GM04503 (cell line): ENCODE measurements at regions not wholly inside any gene's neighbourhood (a gene's known extent, or its start where the extent isn't known, plus 50 kb on each side); places are given as distances from the start of the nearest gene placed in this dataset.
"Not testable (repeated sequence)": the region's sequence is repeated elsewhere in the genome, so short reads cannot be mapped to it uniquely, and the experiment has no call there.

ENCODE experiments used
- DNase-seq: peaks from one replicate; pipeline ENCODE4 v3.0.0-alpha.2; 2012; ENCODE audit warnings: low read depth

DNA sequence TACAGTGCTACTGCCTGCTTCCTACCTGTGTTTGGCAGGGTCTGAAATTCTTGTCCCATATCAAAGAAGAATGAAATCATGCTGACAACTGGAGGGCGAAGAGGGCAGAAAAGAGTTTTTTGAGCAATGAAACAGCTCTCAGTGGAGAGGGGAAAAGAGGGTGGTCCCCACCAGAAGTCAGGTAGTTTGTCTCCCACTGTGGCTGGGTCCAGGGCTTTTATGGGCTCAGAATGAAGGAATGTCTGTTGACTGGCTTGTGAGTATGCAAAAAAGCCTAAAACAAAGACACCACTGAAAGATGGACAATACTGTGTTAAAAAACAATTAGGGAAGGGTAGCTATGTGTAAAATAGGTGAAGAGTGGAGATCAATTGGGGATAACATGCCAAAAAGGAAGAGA is 115.0 kb downstream of the ADAM29 start:
- no peak for DNase-seq

DNA sequence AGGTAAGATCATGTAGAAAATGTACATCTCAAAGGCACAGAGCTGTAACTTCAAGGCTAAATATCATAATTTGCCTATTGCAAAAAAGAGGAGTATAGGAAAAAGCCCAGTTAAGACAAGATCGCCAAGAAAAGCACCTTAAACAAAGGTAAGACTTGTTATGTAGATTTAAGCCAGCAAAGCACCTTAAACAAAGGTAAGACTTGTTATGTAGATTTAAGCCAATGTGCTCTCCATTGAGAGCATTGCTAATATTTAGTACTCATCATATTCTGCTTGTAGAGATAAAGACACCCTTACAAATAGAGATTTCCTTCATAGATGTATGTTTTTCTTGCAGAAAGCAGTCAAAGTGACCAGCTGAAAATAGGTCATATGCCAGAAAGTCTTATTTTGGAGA is 115.8 kb downstream of the ADAM29 start:
- DNase-seq = no peak

- DNase-seq = no peak
Measured at GRCh38 chr4:175034986-175035705, 117.0 kb downstream of the ADAM29 start.

GRCh38 chr4:175035905-175036304 is 117.7 kb downstream of the ADAM29 start:
- DNase-seq = peak; percentile 1

- DNase-seq = no peak
Measured at GRCh38 chr4:175048111-175048784, 130.1 kb downstream of the ADAM29 start.

- no peak for DNase-seq
Measured at GRCh38 chr4:175048906-175049305, 130.7 kb downstream of the ADAM29 start.

- DNase-seq = no peak
Measured at GRCh38 chr4:175051974-175052373, 133.8 kb downstream of the ADAM29 start.

GRCh38 chr4:175054980-175055379 is 136.8 kb downstream of the ADAM29 start:
- DNase-seq = no peak

DNA sequence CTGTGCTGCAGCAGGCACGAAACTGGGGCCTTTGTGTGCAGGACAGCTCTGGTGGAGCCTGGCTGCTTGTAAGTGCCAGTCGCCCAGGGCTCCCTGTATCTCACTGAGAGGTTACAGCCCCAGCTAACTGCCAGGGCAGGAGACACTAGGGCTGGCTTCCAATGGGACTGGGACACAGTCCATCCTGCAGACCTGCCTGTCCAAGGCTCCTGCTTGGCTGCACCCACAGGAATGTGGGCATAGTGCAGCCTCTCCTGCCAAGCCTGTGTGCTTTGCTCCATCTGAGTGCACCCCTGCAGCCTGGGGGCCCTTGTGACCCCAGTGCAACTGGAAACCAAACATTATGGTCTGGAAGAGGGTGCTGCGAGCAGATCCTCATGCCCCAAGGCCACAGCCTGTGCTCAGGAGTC is 144.0 kb downstream of the ADAM29 start:
- no peak for DNase-seq

DNA sequence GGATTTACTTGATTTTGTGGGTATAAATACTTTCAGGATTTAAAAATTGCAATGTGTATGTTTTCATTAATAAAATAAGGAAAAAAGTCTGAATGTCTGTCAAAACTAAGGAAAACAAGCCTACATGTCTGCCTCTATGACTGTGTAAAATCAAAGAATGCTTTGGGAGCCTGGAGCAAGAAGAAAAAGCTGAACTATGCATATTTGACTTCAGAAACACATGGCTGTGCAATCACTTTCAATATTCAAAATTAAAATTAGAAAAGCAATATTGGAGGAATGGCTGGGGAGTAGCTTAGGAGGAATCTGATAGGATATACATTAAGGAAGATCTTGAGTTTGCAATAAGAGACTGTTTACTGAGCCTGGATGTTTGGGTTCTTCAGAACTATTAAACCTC is 147.1 kb downstream of the ADAM29 start:
- DNase-seq = no peak

- DNase-seq = no peak
Measured at GRCh38 chr4:175066923-175067627, 148.9 kb downstream of the ADAM29 start.

GRCh38 chr4:175068266-175068665 is 150.1 kb downstream of the ADAM29 start:
- no peak for DNase-seq

GRCh38 chr4:175070444-175070843 is 152.3 kb downstream of the ADAM29 start:
- DNase-seq = no peak

- DNase-seq = no peak
Measured at GRCh38 chr4:175071123-175071522, 153.0 kb downstream of the ADAM29 start.

- no peak for DNase-seq
Measured at GRCh38 chr4:175087145-175087544, 169.0 kb downstream of the ADAM29 start.

DNA sequence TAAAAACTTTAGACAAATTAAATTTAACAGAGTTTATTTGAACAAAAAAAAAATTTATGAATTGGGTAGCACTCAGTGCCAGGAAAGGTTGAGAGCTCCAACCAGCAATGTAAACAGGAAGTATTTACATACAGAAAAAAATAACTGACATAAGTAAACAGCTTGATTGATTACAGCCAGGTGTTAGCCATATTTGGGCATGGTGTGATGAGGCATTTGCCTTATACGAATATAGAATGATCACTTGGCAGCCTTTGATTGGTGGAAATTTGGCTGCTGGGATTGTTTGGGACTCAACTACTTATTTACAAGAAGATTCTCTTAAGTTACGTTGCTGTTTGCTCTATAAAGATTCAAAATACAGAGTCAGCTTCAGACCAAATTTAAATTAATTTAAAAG is 172.0 kb downstream of the ADAM29 start:
- DNase-seq = no peak

- DNase-seq = no peak
Measured at GRCh38 chr4:175091649-175092048, 173.5 kb downstream of the ADAM29 start.

DNA sequence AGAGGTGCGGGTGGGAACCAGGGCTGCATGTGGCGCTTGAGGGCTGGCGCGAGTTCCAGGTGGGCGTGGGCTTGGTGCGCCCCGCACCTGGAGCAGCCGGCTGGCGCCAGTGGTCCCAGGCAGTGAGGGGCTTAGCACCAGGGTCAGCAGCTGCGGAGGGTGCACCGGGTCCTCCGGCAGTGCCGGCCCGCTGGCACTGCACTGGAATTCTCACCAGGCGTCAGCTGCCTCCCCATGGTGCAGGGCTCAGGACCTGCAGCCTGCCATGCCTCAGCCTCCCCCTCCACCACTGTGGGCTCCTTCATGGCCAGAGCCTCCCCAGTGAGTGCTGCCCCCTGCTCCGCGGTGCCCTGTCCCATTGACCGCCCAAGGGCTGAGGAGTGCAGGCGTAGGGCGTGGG is 174.0 kb downstream of the ADAM29 start:
- no peak for DNase-seq

DNA sequence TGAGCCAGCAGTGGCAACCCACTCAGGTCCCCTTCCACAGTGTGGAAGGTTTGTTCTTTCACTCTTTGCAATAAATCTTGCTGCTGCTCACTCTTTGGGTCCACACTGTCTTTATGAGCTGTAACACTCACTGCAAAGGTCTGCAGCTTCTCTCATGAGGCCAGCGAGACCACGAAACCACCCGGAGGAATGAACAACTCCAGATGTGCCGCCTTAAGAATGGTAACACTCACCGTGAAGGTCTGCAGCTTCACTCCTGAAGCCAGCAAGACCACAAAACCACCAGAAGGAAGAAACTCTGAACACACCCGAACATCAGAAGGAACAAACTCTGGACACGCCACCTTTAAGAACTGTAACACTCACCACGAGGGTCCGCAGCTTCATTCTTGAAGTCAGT is 174.9 kb downstream of the ADAM29 start:
- not testable (repeated sequence) for DNase-seq

DNA sequence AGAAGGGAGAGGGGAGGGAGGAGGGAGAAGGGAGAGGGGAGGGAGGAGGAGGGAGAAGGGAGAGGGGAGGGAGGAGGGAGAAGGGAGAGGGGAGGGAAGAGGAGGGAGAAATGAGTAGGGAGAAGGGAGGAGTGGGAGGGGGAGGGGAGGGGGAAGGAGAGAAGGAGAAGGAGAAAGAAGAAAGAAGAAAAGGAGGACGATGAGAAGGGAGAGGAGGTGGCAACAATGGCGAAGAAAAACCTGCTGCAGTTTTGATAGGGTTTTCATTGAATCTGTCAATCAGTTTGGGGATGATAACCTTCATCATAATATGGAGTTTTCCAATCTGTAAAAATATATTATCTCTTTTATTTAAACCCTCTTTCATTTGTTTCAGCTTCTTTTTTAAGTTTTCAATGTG is 185.2 kb downstream of the ADAM29 start:
- DNase-seq = no peak

GRCh38 chr4:175106301-175106700 is 188.1 kb downstream of the ADAM29 start:
- no peak for DNase-seq

- DNase-seq = no peak
Measured at GRCh38 chr4:175109933-175110332, 191.8 kb downstream of the ADAM29 start.

DNA sequence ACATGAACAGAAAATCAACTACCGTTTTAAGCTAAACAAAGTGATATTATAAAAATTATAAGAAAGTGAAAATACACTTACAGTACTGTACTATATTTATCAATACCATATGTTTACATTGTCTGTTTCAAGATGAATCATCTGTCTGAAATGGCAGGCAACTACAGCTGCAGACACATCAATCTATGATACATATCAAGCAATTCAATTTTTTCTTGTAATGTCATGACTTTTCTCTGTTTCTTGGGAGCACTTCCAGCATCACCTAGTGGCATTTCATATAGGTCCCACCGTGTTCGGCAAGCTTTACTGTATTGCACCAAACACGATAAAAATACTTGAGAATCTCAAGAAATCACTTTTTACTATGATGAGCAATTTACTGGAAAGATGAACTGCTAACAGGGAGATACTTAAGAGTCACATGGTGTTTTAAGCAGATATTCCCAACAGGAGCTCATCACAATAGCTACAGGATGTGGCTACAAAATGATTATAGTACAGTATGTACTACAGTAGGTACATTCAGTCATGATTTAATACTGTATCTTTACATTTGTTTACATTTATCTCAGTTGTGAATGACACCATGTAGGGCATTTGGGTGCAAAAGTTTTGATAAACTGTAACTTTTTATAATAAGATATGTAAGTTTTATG is 207.4 kb downstream of the ADAM29 start:
- no peak for DNase-seq
